ENCODE measurements at regions not wholly inside any gene's neighbourhood (a gene's known extent, or its start where the extent isn't known, plus 50 kb on each side); places are given as distances from the start of the nearest gene placed in this dataset.

DNA sequence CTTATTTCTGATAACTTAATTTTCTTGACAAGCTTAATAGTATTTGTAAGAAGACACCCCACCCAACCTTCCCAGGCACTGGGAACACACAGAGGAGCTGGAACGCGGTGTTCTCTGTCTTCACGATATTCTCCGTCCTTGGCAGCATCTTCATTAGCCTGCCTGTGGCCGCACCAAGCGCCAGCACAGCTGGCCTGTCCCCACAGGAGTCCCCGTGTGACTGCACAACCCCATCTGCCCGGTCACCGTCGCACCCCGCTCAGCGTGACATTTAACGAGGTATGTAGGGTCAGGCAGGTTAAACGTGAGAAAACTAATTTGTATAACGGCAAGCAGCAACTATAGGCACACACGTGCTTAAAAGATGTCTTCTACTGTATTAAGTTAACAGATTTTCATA lies 293.3 kb downstream of the BRD1 start:
- Histone ChIP-seq H3K14ac (replicated peaks; ENCODE audit: low read depth, low read length) (no peak overlapping the region), H4K5ac (ENCODE audit: low read depth, low read length) (no peak overlapping the region), H2BK15ac (ENCODE audit: low read depth, low read length) (no peak overlapping the region), H3K4me3 (ENCODE audit: insufficient read depth, low read depth, low read length) (no peak overlapping the region), H3K9me1 (ENCODE audit: insufficient read depth, low read length) (no peaks in the 10 kb centered on the region), H2BK120ac (ENCODE audit: low read depth, low read length) (no peak overlapping the region), H2BK20ac (ENCODE audit: low read depth, low read length) (no peak overlapping the region), H3K36me3 (ENCODE audit: control insufficient read depth, insufficient read depth, low read length) (no peaks in the 10 kb centered on the region), H2AK5ac (ENCODE audit: low read depth, low read length) (no peak overlapping the region), H3K4me1 (ENCODE audit: control insufficient read depth, insufficient read depth, low read length) (no peaks in the 10 kb centered on the region), H4K20me1 (ENCODE audit: insufficient read depth, low read length) (no peaks in the 10 kb centered on the region), H4K8ac (ENCODE audit: low read depth in 2 of 2, low read length in 2 of 2) (no peak overlapping the region), H3K27me3 (ENCODE audit: control insufficient read depth, insufficient read depth, low read length) (no peaks in the 10 kb centered on the region), H4K91ac (ENCODE audit: insufficient read depth, low read depth, low read length) (no peak overlapping the region), H3K56ac (ENCODE audit: extremely low read depth, insufficient read depth, low read length) (no peak overlapping the region), H2BK5ac (ENCODE audit: low read depth, low read length, poor library complexity, severe bottlenecking) (no peak overlapping the region), H3K4ac (ENCODE audit: low read depth, low read length) (no peak overlapping the region), H3K9me3 (ENCODE audit: control insufficient read depth, insufficient read depth, low read length) (peaks cover 51% of the 10 kb centered on the region), H3K23ac (ENCODE audit: low read depth, low read length) (no peak overlapping the region), H3K9ac (ENCODE audit: low read depth, low read length) (no peak overlapping the region), H2AK9ac (replicated peaks; ENCODE audit: low read depth, low read length, poor library complexity) (no peak overlapping the region), H3K4me2 (ENCODE audit: low read depth, low read length) (no peak overlapping the region), H3K27ac (ENCODE audit: insufficient read depth, low read length) (no peak overlapping the region), H3K18ac (ENCODE audit: low read depth, low read length) (no peak overlapping the region), H2AFZ (replicated peaks; ENCODE audit: low read length, poor library complexity) (no peak overlapping the region), H3K79me1 (ENCODE audit: low read depth in 1 of 2, low read length in 2 of 2) (no peaks in the 10 kb centered on the region)
- ATAC-seq (ENCODE audit: low read depth): no peak
- no TSS peak for BruUV-seq (replicated peaks)
- no peak for DNase-seq
- in situ Hi-C loops (cut with MboI; ENCODE audit: low sequenced_read_pairs): no loop called here
- ChIA-PET CTCF (no interaction called here), POLR2A (ENCODE audit: unreplicated experiment) (no interaction called here)
- WGBS, 2 experiments (ENCODE audit: extremely low coverage in 2 of 2, insufficient read length in 1 of 2): 63% methylated on average over 6 of the region's 16 CpGs; no CpG with 5 or more reads in 1 of the 2 experiments
- TF ChIP-seq POLR2A (IDR thresholded peaks at IDR 0.05; ENCODE audit: low read depth, low read length): no peak
- TF ChIP-seq, protein P1, sequence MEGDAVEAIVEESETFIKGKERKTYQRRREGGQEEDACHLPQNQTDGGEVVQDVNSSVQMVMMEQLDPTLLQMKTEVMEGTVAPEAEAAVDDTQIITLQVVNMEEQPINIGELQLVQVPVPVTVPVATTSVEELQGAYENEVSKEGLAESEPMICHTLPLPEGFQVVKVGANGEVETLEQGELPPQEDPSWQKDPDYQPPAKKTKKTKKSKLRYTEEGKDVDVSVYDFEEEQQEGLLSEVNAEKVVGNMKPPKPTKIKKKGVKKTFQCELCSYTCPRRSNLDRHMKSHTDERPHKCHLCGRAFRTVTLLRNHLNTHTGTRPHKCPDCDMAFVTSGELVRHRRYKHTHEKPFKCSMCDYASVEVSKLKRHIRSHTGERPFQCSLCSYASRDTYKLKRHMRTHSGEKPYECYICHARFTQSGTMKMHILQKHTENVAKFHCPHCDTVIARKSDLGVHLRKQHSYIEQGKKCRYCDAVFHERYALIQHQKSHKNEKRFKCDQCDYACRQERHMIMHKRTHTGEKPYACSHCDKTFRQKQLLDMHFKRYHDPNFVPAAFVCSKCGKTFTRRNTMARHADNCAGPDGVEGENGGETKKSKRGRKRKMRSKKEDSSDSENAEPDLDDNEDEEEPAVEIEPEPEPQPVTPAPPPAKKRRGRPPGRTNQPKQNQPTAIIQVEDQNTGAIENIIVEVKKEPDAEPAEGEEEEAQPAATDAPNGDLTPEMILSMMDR (conservative IDR thresholded peaks at IDR 0.05; ENCODE audit: low read depth, low read length): no peak
- no peak for TF ChIP-seq NFE2L2 (IDR thresholded peaks at IDR 0.05; ENCODE audit: low read depth, low read length)
- no peak for TF ChIP-seq CHD1 (IDR thresholded peaks at IDR 0.05; ENCODE audit: low read depth, low read length)
- TF ChIP-seq MAZ (IDR thresholded peaks at IDR 0.05; ENCODE audit: borderline replicate concordance, low read depth, low read length): no peak
- TF ChIP-seq SMC3 (IDR thresholded peaks at IDR 0.05; ENCODE audit: low read depth, low read length): no peak
- TF ChIP-seq CEBPB (IDR thresholded peaks at IDR 0.05; ENCODE audit: low read depth, low read length): no peak
- TF ChIP-seq, protein P2, sequence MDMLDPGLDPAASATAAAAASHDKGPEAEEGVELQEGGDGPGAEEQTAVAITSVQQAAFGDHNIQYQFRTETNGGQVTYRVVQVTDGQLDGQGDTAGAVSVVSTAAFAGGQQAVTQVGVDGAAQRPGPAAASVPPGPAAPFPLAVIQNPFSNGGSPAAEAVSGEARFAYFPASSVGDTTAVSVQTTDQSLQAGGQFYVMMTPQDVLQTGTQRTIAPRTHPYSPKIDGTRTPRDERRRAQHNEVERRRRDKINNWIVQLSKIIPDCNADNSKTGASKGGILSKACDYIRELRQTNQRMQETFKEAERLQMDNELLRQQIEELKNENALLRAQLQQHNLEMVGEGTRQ (IDR thresholded peaks at IDR 0.05; ENCODE audit: low read depth, low read length): no peak
- TF ChIP-seq MAFK (IDR thresholded peaks at IDR 0.05; ENCODE audit: low read depth, low read length): no peak
- intact Hi-C loops (cut with micrococcal nuclease): no loop called here
- dilution Hi-C loops (cut with HindIII; ENCODE audit: low sequenced_read_pairs, unreplicated experiment): no loop called here

Measured in IMR-90 (cell line).